Fibroblast of villous mesenchyme (primary cell): ENCODE measurements at regions not wholly inside any gene's neighbourhood (a gene's known extent, or its start where the extent isn't known, plus 50 kb on each side); places are given as distances from the start of the nearest gene placed in this dataset.

Experiments used
- DNase-seq: peaks from one replicate; pipeline ENCODE4 v3.0.0-alpha.2; 2010; ENCODE audit warnings: low read depth
- H3K4me3 ChIP-seq: 2 replicates; pipeline ENCODE4 v1.5.1; 2011; ENCODE audit warnings: low read depth, mild to moderate bottlenecking, low read length
- CTCF ChIP-seq: IDR thresholded peaks from 2 replicates; pipeline ENCODE4 v1.5.1; 2012; ENCODE audit warnings: low read depth, mild to moderate bottlenecking, low read length; ENCODE audit not compliant: insufficient read depth

- no peak for TF ChIP-seq CTCF
- DNase-seq, result no peak
- H3K4me3 ChIP-seq, result no peak overlapping the region
These were observed 213.5 kb upstream of the MVB12B start for GRCh38 chr9:126113176-126113575.

GRCh38 chr9:126113756-126114408 is 212.7 kb upstream of the MVB12B start:
- TF ChIP-seq CTCF, result no peak
- no peak overlapping the region for H3K4me3 ChIP-seq
- DNase-seq, result no peak

- H3K4me3 ChIP-seq, result no peak overlapping the region
- TF ChIP-seq CTCF, result no peak
- DNase-seq, result no peak
These were observed 212.2 kb upstream of the MVB12B start for GRCh38 chr9:126114409-126114760.

GRCh38 chr9:126114850-126115460 is 211.7 kb upstream of the MVB12B start:
- DNase-seq, result no peak
- H3K4me3 ChIP-seq, result no peak overlapping the region
- TF ChIP-seq CTCF, result no peak

- DNase-seq, result no peak
- no peak overlapping the region for H3K4me3 ChIP-seq
- TF ChIP-seq CTCF, result no peak
These were observed 210.1 kb upstream of the MVB12B start for GRCh38 chr9:126116351-126117157.

GRCh38 chr9:126117158-126117425 is 209.5 kb upstream of the MVB12B start:
- DNase-seq, result no peak
- no peak overlapping the region for H3K4me3 ChIP-seq
- no peak for TF ChIP-seq CTCF
